ENCODE measurements at regions not wholly inside any gene's neighbourhood (a gene's known extent, or its start where the extent isn't known, plus 50 kb on each side); places are given as distances from the start of the nearest gene placed in this dataset.
"Not testable (repeated sequence)": the region's sequence is repeated elsewhere in the genome, so short reads cannot be mapped to it uniquely, and the experiment has no call there.

GRCh38 chr11:106497321-106497720 is 419.9 kb downstream of the AASDHPPT start:
- DNase-seq (ENCODE audit: low read depth), result no peak

- DNase-seq (ENCODE audit: low read depth), result no peak
Observed at GRCh38 chr11:106497822-106498221, 420.4 kb downstream of the AASDHPPT start.

- DNase-seq (ENCODE audit: low read depth), result peak; percentile 40
Observed at GRCh38 chr11:106503901-106504300, 426.4 kb downstream of the AASDHPPT start.

- no peak for DNase-seq (ENCODE audit: low read depth)
Observed at GRCh38 chr11:106507645-106508306, 430.3 kb downstream of the AASDHPPT start.

- no peak for DNase-seq (ENCODE audit: low read depth)
Observed at GRCh38 chr11:106514706-106515105, 437.2 kb downstream of the AASDHPPT start.

- DNase-seq (ENCODE audit: low read depth), result no peak
Observed at GRCh38 chr11:106517426-106517825, 440.0 kb downstream of the AASDHPPT start.

- no peak for DNase-seq (ENCODE audit: low read depth)
Observed at GRCh38 chr11:106520146-106520912, 442.9 kb downstream of the AASDHPPT start.

GRCh38 chr11:106520920-106521319 is 443.5 kb downstream of the AASDHPPT start:
- no peak for DNase-seq (ENCODE audit: low read depth)

GRCh38 chr11:106523171-106523570 is 445.7 kb downstream of the AASDHPPT start:
- DNase-seq (ENCODE audit: low read depth), result no peak

- no peak for DNase-seq (ENCODE audit: low read depth)
Observed at GRCh38 chr11:106523921-106524320, 446.5 kb downstream of the AASDHPPT start.

GRCh38 chr11:106524436-106524835 is 447.0 kb downstream of the AASDHPPT start:
- DNase-seq (ENCODE audit: low read depth), result no peak

GRCh38 chr11:106531648-106532047 is 454.2 kb downstream of the AASDHPPT start:
- not testable (repeated sequence) for DNase-seq (ENCODE audit: low read depth)

- DNase-seq (ENCODE audit: low read depth), result no peak
Observed at GRCh38 chr11:106533046-106533445, 455.6 kb downstream of the AASDHPPT start.

GRCh38 chr11:106540001-106540400 is 462.5 kb downstream of the AASDHPPT start:
- no peak for DNase-seq (ENCODE audit: low read depth)

GRCh38 chr11:106548406-106548805 is 469.9 kb downstream of the GUCY1A2 start:
- DNase-seq (ENCODE audit: low read depth), result no peak

GRCh38 chr11:106551744-106552673 is 466.3 kb downstream of the GUCY1A2 start:
- no peak for DNase-seq (ENCODE audit: low read depth)

GRCh38 chr11:106552694-106553203 is 465.5 kb downstream of the GUCY1A2 start:
- DNase-seq (ENCODE audit: low read depth), result no peak

- DNase-seq (ENCODE audit: low read depth), result no peak
Observed at GRCh38 chr11:106553304-106553703, 465.0 kb downstream of the GUCY1A2 start.

GRCh38 chr11:106555566-106556250 is 462.6 kb downstream of the GUCY1A2 start:
- DNase-seq (ENCODE audit: low read depth), result not testable (repeated sequence)

- no peak for DNase-seq (ENCODE audit: low read depth)
Observed at GRCh38 chr11:106565326-106565725, 452.9 kb downstream of the GUCY1A2 start.

GRCh38 chr11:106568632-106569031 is 449.6 kb downstream of the GUCY1A2 start:
- no peak for DNase-seq (ENCODE audit: low read depth)

- not testable (repeated sequence) for DNase-seq (ENCODE audit: low read depth)
Observed at GRCh38 chr11:106577384-106577783, 440.9 kb downstream of the GUCY1A2 start.

All from amniotic epithelial cell (primary cell).